Neuron (in vitro differentiated cells): ENCODE measurements at regions not wholly inside any gene's neighbourhood (a gene's known extent, or its start where the extent isn't known, plus 50 kb on each side); places are given as distances from the start of the nearest gene placed in this dataset.
"Not testable (repeated sequence)": the region's sequence is repeated elsewhere in the genome, so short reads cannot be mapped to it uniquely, and the experiment has no call there.

Experiments used
- H2AFZ ChIP-seq: one replicate; pipeline ENCODE4 v1.6.1; 2013; ENCODE audit warnings: low read depth, mild to moderate bottlenecking, inconsistent platforms, low read length, moderate library complexity
- H3K27me3 ChIP-seq: one replicate; pipeline ENCODE4 v1.6.1; 2013; ENCODE audit warnings: low read length; ENCODE audit not compliant: insufficient read depth
- H3K36me3 ChIP-seq: one replicate; pipeline ENCODE4 v1.6.1; 2013; ENCODE audit warnings: low read length; ENCODE audit not compliant: insufficient read depth
- H3K4me1 ChIP-seq: one replicate; pipeline ENCODE4 v1.6.1; 2013; ENCODE audit warnings: low read length; ENCODE audit not compliant: insufficient read depth
- H3K4me3 ChIP-seq: 2 replicates; pipeline ENCODE4 v1.5.1; 2013; ENCODE audit warnings: mild to moderate bottlenecking, low read length, moderate library complexity
- H3K9me3 ChIP-seq: one replicate; pipeline ENCODE4 v1.6.1; 2013; ENCODE audit warnings: low read length

DNA sequence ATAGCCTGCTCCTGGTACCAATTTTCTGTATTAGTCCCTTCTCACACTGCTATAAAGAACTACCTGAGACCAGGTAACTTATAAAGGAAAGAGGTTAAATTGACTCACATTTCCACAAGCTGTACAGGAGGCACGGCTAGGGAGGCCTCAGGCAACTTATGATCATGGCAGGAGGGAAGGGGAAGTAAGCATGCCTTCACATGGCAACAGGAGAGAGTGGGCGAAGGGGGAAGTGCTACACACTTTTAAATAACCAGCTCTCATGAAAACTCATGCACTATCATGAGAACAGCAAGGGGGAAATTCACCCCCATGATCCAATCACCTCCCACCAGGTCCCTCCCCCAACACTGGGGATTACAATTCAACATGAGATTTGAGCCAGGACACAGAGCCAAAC is 284.5 kb upstream of the KLF4 start:
- not testable (repeated sequence) for H3K27me3 ChIP-seq, H3K9me3 ChIP-seq, H3K36me3 ChIP-seq, H3K4me1 ChIP-seq, H2AFZ ChIP-seq, H3K4me3 ChIP-seq

DNA sequence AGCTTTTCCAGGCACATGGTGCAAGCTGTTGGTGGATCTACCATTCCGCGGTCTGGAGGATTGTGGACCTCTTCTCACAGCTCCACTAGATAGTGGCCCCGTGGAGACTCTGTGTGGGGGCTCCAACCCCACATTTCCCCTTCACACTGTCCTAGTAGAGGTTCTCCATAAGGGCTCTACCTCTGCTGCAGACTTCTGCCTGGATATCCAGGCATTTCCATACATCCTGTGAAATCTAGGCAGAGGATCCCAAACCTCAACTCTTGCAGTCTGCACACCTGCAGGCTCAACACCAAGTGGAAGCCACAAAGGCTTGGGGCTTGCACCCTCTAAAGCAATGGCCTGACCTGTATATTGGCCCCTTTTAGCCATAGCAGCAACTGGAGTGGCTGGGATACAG is 283.4 kb upstream of the KLF4 start:
- Histone ChIP-seq H3K9me3 (no peaks in the 10 kb centered on the region), H3K4me1 (no peaks in the 10 kb centered on the region), H3K27me3 (no peaks in the 10 kb centered on the region), H3K4me3 (no peak overlapping the region), H2AFZ (no peak overlapping the region), H3K36me3 (no peaks in the 10 kb centered on the region)

DNA sequence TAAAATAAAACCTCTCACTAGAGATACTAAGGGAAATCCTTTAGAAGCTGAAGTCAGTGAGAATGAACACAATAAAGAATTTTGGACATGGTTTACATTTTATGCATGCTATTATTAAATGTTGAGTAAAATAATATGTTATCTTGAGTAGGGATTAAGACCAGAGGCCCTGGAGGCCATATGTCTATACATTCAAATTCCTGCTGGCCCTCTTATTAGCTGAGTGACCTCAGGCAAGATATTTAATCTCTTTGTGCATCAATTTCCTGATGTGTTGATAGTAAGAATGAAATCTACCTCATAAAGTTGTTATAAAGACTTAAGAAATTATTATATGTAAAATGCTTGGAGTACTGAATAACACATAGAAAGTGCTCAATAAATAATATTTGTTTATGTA is 281.1 kb upstream of the KLF4 start:
- Histone ChIP-seq H3K9me3 (no peaks in the 10 kb centered on the region), H3K36me3 (no peaks in the 10 kb centered on the region), H3K4me1 (no peaks in the 10 kb centered on the region), H3K4me3 (no peak overlapping the region), H2AFZ (no peak overlapping the region), H3K27me3 (no peaks in the 10 kb centered on the region)

DNA sequence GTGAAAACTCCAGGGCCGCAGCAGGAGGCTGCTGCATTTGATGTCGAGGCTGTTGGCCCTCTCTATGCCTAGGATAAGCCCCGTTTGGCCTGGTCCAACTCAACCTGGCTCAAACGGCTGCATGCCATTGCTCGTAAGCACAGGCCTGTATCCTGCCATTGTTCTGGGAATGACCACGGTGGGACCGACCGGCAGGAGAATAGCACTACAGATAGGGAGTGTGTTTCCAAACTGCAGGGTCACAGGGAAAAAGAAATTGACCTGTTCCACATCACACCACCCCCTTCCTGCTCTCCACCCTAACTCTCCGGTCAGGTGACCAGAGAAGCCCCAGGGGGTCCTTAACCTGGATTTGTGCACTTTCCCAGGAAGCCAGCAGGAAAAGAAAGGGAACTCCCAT is 278.7 kb upstream of the KLF4 start:
- Histone ChIP-seq H2AFZ (no peak overlapping the region), H3K4me1 (no peaks in the 10 kb centered on the region), H3K27me3 (no peaks in the 10 kb centered on the region), H3K4me3 (no peak overlapping the region), H3K9me3 (no peaks in the 10 kb centered on the region), H3K36me3 (no peaks in the 10 kb centered on the region)

DNA sequence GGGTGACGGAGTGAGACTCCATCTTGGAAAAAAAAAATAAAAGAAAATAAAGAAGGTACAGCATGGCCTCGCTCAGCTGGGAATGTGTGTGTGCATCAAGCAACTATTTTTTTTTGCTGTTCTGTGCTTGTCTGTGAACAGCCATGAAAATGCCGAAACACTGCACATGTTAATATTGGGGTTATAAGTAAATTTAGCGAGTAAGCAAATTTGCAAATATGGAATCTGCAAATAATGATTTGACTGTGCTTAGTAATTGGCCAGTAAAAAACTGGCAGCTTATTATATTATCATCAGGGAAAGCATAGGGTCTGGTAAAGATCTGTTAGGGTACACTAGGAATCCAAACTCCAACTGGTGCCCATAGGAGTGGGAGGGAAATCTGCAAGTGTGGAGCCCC is 278.1 kb upstream of the KLF4 start:
- Histone ChIP-seq H3K9me3 (no peaks in the 10 kb centered on the region), H3K4me1 (no peaks in the 10 kb centered on the region), H3K27me3 (no peaks in the 10 kb centered on the region), H2AFZ (no peak overlapping the region), H3K4me3 (no peak overlapping the region), H3K36me3 (no peaks in the 10 kb centered on the region)

DNA sequence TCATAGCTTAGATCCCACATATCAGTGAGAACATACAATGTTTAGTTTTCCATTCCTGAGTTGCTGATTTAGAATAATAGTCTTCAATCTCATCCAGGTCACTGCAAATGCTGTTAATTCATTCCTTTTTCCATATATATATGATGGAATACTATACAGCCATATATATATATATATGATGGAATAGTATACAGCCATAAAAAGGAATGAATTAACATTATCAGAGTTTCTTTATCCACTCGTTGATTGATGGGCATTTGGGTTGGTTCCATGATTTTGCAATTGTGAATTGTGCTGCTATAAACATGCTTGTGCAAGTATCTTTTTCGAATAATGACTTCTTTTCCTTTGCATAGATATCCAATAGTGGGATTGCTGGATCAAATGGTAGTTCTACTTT is 273.9 kb upstream of the KLF4 start:
- not testable (repeated sequence) for H2AFZ ChIP-seq, H3K36me3 ChIP-seq, H3K4me3 ChIP-seq, H3K9me3 ChIP-seq, H3K27me3 ChIP-seq, H3K4me1 ChIP-seq

DNA sequence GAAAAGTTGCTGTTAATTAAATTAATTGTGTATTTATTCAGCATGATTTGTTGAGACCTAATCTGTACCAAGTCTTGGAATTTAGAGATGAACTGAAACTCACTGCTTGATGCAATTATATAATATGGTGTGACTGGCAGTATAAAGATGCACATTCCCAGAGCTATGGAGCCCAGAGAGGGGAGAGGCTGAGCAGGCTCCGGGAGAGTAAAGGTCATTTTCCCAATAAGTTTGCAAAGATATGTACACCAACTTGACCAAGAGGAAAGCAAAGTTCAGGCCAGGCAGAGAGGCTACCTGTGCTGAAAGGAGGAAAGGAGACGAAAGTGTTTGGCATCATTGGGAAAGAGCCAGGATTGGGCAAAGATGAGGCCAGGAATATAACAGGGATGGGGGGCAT is 271.7 kb upstream of the KLF4 start:
- no peaks in the 10 kb centered on the region for H3K4me1 ChIP-seq
- H3K27me3 ChIP-seq, result no peaks in the 10 kb centered on the region
- H3K9me3 ChIP-seq, result no peaks in the 10 kb centered on the region
- H2AFZ ChIP-seq, result no peak overlapping the region
- no peaks in the 10 kb centered on the region for H3K36me3 ChIP-seq
- H3K4me3 ChIP-seq, result no peak overlapping the region

DNA sequence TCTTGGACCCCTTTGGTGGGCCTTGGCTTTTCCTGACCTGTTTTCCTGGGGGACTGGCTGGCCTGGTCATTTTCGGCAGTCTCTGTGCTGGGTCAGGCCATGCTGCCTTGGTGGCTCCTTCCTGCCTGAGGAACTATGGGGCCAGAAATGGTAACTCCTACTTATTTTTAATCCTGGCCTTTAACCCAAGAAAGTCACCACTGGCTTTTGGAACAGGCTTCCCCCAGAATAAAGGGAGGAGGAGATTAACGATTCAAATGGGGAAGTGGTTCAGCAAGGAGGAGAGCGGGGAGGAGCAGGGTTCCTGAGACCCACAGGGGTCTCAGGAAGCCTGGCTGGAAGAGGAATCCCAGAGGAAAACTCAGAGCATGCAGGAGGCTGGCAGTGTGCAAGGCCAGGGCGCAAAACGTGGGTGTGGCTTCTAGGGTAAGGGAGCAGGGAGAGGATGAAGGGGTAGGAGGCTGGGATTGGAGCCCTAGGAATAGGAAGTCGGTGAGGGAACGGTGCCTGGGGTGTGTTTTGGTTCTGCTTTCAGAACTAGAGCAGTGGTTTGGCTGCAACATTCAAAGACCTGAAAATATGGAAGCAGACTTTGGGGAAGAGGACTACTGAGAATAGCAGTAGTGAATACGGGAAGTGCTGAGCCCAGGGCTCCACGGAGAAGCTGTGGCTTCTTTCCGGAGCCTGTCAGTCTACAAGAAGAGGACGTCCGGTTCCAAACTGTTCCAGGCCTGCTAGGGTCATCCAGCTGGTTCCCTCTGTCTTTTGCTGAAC is 271.1 kb upstream of the KLF4 start:
- H3K4me1 ChIP-seq, result no peaks in the 10 kb centered on the region
- no peaks in the 10 kb centered on the region for H3K9me3 ChIP-seq
- H3K27me3 ChIP-seq, result no peaks in the 10 kb centered on the region
- no peaks in the 10 kb centered on the region for H3K36me3 ChIP-seq
- no peak overlapping the region for H3K4me3 ChIP-seq
- no peak overlapping the region for H2AFZ ChIP-seq

DNA sequence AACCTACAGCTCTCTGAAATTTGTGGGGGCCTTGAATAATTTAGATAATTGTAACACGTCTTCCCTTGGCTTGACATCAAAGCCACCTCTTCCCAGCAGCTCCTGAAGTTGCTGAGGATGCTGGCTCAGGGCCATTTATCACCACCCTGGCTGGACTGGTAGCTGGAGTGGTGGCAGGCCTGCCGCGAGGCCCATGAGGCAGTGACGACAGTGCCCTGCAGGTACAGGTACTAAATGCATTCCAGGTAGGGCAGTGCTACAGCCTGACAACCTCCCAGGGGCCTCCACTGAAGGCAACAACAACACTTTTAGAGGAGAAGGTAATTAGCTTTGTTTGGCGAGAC is 270.2 kb upstream of the KLF4 start:
- Histone ChIP-seq H3K4me1 (no peaks in the 10 kb centered on the region), H3K4me3 (no peak overlapping the region), H3K27me3 (no peaks in the 10 kb centered on the region)

DNA sequence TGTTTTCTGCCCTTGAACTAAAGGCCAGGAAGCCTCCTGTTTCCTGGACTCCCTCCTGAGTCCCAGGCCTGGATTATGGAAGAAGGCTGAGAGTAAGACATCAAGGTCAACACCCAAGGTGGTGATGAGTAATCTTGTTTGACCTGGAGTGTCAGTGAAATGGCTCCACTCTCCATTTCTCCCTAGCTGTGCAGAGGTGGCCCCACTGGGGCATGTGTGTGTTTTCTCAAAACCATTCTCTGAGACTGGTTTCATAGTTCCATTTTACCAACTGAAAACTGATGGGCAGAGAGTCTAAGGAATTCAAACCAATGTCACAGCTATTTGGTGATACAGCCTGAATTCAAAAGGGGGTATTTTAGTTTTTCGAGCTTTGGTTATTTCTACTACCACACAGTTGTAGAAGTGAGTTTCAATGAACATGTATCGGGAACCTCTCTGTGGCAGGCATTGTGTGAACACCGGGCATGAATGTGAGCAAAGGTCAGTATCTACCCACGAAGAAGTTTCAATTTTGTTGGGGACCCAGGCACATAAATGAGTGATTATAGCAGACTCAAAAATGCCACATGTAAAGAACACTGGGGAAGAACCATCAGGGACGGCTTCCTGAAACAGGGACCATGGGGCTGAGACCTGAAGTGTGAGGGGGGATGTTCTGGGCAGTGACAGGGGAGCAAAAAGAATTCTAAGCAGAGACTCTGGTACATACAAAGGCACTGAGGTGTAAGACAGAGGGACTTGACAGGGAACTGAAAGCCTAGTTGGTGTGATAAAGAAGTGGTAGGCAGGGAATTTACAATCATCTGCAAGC is 269.6 kb upstream of the KLF4 start:
- Histone ChIP-seq H2AFZ (no peak overlapping the region), H3K4me3 (no peak overlapping the region), H3K4me1 (no peaks in the 10 kb centered on the region), H3K27me3 (no peaks in the 10 kb centered on the region), H3K9me3 (no peaks in the 10 kb centered on the region), H3K36me3 (no peaks in the 10 kb centered on the region)

More for the DNA sequence above, 270.2 kb upstream of the KLF4 start:
- Histone ChIP-seq H2AFZ (no peak overlapping the region), H3K9me3 (no peaks in the 10 kb centered on the region), H3K36me3 (no peaks in the 10 kb centered on the region)

DNA sequence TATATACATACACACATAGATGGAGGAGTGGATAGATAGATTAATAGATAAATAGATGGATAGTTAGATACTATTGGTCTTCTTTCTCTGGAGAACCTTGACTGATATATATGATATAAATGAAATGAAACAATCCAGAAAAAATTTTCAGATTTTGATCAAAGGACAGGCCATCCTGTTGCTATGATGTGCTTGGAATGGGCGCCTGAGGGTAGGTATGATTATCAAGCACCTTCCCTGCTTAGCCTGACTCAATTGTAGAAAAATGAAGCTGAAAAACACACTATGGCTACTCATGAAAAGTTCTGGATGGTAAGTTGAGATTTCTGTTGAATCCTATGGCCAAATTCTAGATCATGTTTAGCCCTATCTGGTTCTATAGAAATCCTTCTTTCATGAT is 266.5 kb upstream of the KLF4 start:
- no peaks in the 10 kb centered on the region for H3K4me1 ChIP-seq
- no peak overlapping the region for H3K4me3 ChIP-seq
- no peaks in the 10 kb centered on the region for H3K9me3 ChIP-seq
- no peaks in the 10 kb centered on the region for H3K36me3 ChIP-seq
- no peak overlapping the region for H2AFZ ChIP-seq
- H3K27me3 ChIP-seq, result no peaks in the 10 kb centered on the region

DNA sequence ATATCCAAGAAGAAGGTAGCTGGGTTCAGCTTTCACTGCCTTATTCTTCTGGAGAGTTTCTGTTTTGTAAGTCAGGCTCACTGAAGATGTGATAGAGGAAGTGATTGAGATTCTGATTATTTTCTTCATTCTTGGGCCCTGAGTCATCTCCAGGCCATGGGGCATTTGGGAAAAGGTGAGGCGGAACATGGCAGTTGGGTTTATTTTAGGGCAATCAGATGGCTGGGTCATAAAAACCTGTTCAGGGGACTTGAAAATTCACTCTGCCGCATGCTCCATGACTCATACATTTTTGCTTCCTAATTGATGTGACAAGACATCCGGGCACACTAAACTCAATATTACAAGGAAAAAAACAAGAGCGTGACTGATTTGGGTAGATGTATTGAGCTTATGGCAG is 265.7 kb upstream of the KLF4 start:
- no peaks in the 10 kb centered on the region for H3K27me3 ChIP-seq

DNA sequence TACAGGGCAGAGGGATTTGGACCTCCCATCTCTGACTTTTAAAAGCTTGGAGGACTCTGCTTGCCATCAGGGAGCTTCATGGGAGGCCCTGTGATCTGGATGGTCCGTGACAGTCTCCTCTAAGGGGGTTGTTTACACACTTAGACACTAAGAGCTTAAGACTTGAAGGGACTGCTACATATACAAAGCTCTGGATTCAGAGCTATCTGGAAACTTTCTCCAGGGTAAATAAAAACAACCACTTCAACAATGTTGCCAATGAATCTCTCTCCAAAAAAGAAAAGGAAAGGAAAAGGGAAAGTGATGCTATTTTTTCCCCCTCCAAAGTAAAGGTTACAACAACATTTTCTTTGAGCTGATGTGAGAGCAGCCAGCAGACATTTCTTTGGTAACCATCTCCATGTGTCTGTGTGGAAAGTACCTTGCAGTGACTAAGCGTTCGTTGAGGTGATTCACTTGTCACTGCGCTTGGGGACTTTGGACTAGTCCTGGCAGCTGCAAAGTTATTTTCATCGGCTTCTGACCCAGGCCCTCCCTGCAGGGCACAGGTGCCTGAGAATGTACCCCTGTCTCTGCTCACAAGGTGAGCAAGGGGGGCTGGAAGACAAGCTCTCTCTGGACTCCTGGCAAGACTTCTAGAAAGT is 262.1 kb upstream of the KLF4 start:
- Histone ChIP-seq H3K4me3 (no peak overlapping the region), H3K4me1 (no peaks in the 10 kb centered on the region), H3K27me3 (no peaks in the 10 kb centered on the region)

More for the DNA sequence above, 265.7 kb upstream of the KLF4 start:
- Histone ChIP-seq H3K4me1 (no peaks in the 10 kb centered on the region), H3K9me3 (no peaks in the 10 kb centered on the region), H2AFZ (no peak overlapping the region), H3K4me3 (no peak overlapping the region), H3K36me3 (no peaks in the 10 kb centered on the region)

More for the DNA sequence above, 262.1 kb upstream of the KLF4 start:
- Histone ChIP-seq H3K9me3 (no peaks in the 10 kb centered on the region), H2AFZ (no peak overlapping the region), H3K36me3 (no peaks in the 10 kb centered on the region)
